GM19025 (cell line): ENCODE measurements at regions not wholly inside any gene's neighbourhood (a gene's known extent, or its start where the extent isn't known, plus 50 kb on each side); places are given as distances from the start of the nearest gene placed in this dataset.

ENCODE experiments used
- ATAC-seq: cut with Tn5 transposase; IDR thresholded peaks from one replicate; pipeline ENCODE4 v1.9.1; 2021; ENCODE audit warnings: mild to moderate bottlenecking, low read depth, moderate library complexity; ENCODE audit not compliant: unreplicated experiment

DNA sequence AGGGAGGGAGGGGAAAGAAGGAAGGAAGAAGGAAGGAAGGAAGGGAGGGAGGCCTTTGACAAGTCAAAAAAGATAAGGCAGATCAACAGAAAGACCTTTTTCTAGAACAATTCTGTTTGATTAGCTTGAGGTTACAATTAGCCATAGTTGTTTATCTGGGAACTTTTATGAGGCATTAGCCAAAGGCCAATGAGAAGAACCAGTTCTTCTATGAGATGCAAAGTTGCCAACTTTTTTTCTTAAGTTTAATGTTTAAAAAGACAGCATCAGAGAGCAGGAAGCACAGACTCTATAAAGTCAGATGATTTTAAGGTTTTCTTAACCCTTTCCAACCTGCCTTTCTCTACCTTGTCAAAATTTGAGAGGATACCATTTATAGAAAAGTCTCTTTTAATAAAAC lies 301.3 kb upstream of the NR2F2 start:
- no peak for ATAC-seq

DNA sequence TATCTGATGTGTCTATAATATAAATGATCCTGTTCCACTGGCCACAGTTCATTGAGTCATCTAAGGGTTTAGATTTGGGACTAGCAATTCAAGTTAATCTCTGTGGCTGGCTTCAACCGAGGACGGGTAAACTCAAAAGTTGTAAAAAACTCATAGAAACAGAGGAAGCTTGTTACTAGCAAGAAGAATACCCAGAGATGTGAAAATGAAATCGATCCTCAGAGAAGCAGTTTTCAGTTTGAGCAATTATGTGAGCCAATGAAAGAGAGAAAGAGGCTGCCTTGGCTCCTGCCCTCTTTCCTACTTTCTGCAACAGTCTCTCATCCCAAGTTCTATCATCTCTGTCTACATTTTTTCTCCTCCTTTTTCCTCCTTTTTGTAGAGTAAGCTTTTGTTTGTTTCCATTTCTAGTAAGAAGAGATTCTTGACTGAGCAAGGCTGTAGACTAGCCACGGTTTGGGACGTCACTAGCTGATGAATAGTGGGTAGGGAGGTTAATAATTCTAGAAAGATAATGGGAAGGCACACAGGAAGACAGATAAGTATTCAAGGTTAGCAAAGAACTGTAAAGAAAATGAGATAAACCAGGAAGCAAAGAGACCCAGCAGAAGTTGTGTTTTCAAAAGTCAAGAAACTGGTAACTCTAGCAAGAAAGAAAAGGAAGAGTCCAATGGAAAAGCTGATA lies 298.9 kb upstream of the NR2F2 start:
- ATAC-seq, result no peak

DNA sequence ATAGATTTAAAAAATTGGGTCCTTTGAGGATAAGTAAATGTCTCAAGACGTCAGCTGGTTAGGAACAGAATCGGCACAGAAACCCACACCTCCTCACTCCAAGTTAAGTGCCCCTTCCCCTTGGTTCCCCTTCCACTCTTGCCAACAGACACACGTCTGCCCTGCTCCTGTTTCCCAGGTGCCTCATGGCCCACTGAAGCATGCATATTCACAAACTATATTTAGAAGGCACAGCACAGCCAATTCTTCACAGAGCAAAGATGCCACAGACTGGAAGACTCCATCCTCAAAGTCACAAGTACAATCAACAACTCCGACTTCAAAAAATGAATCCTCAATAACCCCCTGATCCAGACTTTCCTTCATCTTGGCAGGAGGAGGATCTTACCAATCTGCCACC lies 295.4 kb upstream of the NR2F2 start:
- no peak for ATAC-seq

DNA sequence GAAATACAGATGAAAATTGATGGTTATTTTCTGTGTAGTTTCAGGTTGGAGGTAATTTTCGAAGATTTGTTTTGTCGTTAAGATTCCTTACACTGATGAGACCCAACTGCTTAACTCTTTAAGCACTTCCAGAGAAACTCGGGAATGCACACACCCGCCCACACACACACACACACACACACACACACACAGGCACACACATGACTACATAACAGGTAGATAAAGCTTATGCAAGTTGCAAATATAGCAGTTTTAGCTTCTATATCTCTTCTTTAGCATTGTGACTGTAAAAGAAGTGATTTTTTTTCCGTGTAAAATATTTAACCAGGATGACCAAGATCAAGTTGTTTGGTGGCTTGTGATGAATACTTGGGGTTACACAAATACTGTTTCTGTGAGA lies 294.9 kb upstream of the NR2F2 start:
- ATAC-seq, result no peak

DNA sequence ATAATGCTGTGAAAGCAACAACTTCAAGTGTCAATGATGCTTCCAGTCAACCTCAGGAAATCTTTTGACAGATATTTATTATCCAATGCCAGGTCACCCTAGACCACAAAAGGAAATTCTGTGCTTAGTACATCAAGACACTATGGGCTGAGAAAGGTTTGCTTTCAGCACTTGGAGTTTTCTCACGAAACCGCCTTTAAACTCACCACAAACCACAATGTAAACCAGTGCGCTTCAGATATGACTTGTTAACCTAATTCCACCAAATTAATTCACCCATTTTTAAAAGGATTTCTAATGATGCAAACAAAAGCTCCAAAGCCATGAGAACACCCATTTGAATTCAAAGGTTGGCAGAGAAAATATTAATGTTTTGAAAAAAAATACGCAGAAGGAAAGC lies 292.9 kb upstream of the NR2F2 start:
- ATAC-seq, result no peak

DNA sequence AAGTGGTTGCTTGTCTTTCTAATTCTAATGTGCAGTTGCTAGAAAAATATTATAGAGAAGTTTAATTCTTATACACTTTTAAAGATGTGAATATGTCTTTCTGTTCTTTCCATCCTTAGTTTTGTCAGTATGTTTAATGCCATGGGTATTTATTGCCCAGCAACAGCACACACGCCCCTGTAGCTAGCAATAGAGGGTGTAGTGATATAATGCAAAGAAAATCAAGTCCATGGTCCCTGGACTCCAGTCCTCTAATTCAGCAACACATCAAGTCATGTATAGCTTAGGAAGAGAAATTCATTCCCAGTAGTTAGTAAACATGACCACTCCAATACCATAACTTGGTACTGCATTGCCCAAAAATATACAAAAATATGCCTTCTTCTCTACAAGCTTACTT lies 292.4 kb upstream of the NR2F2 start:
- ATAC-seq, result no peak

DNA sequence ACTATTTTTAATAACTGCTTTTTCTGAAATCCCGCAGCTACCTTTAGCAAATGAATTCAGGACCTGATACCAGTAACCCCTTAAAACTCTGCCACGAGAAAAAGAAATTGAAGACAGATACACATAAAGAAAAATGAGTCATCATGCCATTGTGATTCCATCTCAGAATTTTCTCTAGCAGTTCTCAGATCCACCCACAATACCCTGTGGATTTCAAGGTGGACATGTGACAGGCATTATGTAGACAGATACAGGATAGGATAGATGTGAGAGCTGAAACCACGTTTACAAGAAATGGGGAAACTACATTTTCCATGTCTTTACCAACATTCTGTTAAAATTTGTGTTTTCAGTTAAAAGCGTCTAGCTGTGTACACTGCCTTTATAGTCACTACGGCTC lies 291.9 kb upstream of the NR2F2 start:
- ATAC-seq, result no peak

DNA sequence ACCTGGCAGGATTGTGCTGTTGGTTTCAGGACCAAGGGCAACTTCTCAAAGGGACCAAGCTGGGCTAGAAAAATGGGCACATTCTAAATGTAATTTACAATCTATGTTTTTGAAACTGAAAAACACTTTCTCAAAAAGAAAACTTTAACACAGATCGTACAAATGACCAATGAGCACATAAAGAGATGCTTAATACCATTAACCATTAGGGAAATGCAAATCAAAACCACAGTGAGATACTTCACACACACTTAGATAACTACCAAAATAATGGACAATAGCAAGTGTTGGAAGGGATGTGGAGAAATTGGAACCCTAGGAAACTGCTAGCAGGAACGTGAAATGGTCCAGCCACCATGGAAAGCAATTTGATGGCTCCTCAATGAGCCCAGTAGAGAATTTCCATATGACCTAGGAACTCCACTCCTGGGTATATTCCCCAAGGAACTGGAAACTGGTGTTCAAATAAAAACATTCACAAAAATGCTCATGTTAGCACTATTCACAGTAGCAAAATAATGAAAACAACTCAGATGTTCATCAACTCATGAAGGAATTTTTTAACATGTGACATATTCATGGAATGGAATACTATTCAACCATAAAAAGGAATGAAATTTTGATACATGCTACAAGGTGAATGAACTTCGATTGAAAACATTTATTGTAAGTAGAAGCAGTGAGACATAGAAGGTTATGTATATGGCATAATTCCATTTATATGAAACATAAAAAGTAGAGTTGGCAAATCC lies 288.3 kb upstream of the NR2F2 start:
- ATAC-seq, result no peak

DNA sequence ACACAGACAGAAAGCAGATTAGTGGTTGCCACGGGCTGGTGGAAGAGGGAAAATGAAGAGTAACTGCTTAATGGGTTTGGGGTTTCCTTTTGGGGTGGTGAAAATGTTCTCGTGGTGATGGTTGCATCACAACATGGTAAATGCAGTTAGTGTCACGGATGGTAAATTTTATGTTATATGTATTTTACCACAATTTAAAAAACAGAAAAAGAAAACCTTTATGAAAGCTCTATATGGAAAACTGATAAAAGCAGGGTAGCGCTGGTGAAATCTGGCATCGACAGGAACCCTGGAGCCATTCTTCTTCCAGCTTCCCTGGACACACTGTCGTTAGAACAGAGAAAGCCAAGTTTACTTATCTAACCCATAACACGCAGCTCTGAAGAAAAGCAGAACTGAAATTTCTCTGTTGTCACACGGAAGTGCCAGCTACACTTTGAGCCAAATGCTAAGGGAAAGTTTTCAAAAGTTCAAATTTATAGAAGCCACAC lies 287.7 kb upstream of the NR2F2 start:
- no peak for ATAC-seq

DNA sequence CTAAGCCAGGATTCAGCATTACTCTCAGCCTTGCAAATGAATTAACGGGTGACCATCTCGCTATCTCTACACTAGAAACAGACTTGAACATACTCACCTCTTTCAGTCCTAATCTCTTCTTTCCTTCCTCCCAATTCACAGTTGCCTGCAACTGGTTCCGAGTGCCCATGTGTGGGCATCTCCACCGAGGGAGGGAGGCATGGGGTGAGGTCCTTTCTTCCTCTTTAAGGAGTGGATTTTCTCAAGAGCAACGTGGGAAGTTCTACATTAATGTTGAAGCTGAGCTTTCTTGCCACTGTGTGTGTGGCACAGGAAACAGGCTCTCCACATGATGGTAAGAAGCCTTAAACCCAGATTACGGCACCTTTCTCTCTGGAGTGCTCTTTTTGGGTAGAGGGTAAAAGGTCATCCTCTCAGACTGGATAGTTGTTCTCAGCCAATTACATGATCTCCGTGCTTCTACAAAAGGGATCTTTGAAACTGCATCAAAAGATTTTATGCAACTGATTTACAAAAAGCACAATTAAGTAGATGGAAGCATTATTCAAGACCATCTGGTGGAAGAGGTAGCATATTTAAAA lies 286.8 kb upstream of the NR2F2 start:
- no peak for ATAC-seq

DNA sequence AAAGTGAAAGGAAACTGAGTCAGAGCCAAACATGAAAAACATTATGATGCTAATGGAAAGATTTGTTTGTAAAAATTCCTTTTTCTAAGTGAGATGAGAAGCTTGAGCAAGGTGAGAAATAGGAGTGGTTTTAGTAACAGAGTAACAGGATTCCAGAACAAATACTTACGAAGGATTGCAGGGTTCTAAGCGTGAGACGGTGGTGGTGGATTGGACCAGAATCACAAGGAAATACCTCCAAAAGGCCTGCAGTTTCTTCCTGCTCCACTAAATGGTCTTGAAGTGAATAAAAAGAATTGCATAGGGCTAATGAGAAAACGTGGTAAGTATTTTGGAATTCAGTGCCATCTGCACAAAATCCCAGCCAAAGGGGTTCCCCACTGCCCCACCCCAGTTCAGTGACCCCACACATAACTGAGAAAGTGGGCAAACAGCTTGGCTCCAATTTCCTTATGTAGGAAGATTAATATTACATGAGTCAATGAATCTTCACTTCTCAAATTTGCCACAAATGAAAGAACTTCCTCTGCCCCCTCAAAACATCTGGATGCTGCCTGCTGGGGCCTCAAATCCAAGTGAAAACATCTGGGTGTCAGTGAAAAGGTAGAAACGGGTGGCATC lies 283.8 kb upstream of the NR2F2 start:
- no peak for ATAC-seq

DNA sequence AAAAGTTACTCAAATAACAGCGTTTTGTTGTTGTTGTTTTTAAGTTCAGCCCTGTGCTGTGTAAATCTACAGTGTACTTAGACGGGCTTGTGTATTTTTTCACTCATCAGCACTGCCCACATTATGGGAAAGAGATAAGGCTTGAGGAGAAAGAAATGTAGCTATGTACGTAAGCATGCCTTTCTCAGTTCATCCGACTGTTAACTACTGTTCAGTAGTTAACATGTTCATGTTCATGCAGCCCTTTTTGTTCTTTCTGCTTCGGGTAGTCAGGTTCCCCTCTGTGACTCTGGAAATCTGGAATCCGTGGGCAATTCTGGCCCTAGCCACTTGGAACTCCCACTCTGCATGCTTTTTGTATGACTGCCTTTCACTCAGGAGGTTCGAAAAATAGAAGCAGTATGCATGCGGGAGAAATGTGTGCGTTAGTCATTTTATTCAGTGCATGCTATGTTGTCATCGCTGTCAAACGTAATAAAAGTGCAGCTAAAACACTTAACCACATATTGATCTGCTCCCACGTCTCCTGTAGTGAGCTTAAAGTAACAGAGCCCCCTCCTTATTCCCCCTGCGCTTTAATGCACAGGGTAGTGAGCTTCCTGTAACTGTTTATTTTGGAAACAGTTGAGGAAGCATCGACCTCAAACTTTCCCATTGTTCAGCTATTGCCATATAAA lies 283.1 kb upstream of the NR2F2 start:
- no peak for ATAC-seq

DNA sequence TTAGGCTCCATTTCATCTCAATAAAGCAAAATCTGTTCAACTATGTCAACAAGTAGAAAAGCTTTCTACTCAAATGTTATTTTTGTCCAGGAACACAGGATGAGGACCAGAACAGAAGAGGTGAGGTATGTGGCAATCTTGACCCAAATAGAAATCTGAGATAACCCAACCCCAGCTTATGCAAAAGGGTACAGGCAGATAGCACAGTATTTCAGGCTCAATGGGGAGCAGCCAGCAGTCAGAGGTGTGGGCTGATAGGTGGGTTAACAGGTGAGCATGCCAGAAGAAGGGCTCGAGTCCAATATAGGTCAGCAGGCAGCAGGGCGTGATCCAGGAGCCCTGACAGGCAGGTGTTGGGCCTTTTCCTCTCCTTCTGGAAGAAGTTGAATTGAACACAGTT lies 281.2 kb upstream of the NR2F2 start:
- no peak for ATAC-seq

DNA sequence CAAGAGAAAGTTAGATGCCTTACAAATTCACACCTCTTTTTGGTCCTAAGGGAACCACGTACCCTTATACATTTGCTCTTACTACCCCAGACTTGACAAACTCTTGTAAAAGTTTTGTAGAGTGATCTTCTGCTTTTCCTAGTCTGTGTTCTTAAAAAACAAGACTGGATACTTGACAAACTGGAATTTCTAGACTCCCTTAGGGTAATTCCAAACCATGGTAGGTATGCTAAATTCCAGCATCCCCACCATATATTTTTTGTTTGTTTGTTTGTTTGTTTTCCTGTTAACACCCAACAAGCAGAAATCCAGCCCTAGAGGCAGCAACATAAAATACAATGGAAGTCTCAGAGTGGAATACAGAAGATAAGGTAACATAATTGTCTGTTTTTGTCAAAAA lies 280.7 kb upstream of the NR2F2 start:
- no peak for ATAC-seq

DNA sequence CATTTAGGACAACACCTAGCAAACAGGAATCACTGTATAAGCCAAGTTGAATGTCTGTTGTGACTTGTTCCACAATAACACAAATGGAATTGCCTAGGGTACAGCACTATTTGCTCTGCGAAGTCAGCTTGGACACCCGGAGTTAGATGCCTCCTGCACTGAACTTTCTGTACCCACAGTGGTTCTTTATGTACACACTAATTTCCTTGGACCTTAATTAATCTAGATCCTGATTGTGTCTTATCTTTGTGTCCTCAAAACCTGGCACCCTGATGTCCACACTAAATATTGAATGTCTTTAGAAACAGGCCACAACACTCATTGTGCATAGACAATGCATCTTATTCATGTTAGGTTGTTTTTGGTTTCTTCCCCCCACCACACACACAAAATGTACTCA lies 278.9 kb upstream of the NR2F2 start:
- no peak for ATAC-seq

DNA sequence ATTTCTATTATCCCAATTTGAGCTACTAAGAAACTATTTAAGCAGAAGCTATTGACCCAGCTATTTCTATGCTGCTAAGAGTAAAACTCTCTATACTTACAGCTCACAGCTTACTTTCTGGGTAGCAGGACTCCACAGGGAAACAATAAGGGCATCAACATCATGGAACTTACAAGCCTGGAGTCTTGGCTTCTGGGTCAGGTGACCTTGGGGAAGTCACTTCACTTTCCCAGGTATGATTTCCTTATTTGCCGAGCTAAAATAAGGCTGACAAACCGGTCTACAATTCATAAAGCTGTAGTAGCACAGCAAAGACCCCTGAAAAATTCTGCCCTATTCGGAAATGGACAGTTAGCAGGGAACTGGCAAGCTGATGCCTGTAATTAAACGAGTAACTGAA lies 278.3 kb upstream of the NR2F2 start:
- no peak for ATAC-seq

DNA sequence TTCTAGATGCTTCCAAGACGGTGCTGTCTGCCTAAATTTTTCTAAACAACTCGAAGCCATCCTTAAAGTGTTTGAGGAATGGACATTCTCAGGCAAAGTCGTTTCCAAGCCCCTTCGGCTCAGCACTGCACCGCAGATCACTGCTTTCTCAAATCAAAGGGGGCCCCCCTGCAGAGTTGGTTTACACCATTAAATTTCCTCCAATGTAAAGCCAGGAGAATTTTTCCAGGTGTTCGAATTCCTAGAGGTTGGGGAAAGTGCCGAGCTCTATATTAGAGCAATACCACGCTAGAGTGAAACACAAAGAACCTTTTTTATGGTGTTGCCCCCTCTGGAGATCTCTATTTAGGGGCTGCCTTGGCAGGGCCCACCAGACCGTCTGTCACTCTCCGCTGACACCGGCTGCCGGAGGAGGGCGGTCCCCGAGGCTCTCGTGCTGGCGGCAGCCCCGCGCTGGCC lies 277.9 kb upstream of the NR2F2 start:
- ATAC-seq, result no peak

DNA sequence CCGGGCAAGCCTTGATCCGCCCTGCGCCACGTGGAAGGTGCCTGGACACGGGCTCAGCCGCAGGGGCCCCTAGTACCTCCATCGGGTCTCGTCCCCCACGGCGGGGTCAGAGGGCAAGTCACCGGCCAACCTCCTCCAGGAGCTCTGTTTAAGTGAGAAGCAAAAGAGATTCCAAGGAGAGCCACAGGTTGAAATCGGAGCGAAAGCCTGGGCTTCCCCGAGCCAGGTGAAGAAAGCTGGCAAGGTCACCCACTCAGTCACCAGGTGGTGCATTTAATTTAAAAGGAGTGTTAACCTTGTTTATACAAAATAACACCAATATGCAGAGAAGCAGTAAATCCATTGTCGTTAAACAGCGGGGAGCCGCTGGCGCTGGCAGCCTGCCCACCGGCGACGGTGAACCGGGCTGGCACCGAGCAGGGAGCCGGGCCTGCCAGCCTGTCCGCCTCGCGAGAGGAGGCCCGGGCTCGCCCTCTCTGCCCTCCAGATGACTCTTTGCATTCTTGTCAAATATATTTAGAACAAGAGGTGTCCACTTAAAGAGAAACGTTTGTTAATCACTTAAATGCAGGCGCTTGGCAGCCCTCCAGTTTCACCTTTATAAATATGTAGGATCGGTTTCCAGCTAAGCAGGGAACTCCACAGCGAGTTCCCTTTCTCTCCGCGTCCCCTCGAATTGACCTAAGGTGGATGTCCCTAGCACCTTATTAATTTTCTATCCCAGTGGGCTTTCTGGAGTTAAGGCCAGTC lies 277.3 kb upstream of the NR2F2 start:
- no peak for ATAC-seq

DNA sequence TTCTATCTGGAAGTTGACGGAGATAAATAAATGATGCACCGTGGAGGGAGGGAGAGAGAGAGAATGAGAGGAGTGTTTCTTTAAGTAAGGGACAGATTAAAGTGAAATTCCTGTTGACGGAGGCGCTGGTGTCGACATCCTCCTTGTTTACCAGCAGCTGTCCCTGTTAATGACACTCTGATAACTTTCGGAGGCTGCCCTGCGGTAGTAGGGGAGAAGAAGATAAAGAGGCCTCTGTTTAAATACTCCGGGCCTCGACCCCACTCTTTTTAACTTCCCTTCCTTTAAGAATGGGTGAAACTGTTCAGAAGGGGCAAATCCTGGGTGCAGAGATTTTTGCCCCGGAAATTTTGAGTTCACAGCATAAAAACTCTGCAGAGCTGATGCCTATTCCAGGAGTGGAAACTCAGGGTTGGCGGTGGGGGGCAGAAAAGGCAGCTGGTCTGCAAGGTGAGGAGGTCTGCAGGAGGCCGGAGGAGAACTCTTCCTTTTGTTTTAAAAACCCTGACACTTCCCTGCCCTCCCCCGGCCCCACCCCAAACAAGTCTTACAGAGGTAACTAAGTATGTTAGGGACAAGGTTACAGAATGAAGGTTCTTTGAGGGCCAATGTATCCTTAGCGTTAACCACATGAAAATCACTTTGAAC lies 276.6 kb upstream of the NR2F2 start:
- no peak for ATAC-seq

DNA sequence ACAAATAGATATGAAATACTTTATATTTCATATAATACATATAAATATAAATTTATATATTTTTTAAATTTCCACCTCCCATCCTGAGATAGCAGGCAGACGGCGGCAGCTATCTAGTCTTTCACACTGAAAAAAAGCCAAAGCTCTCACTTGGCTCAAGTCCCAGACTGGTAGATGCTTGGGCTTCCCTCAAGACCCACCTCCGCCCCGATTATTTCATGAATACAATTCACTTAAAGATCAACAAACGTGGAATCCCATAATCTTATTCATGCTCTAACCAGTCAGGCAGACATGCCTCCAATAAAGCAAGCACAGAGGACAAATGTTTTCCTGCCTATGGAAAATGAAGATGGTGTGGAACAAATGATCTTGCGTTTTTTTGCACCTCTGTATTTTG lies 275.9 kb upstream of the NR2F2 start:
- ATAC-seq, result no peak
